GM23248 (cell line): ENCODE measurements at regions not wholly inside any gene's neighbourhood (a gene's known extent, or its start where the extent isn't known, plus 50 kb on each side); places are given as distances from the start of the nearest gene placed in this dataset.

ENCODE experiments used
- EZH2 ChIP-seq: fragments of 200-600 bp; sonication (generic); IDR thresholded peaks from 2 replicates; pipeline ENCODE4 v1.6.1; 2018; ENCODE audit warnings: antibody characterized with exemption, mild to moderate bottlenecking; ENCODE audit not compliant: insufficient read depth, poor library complexity, severe bottlenecking
- EZH2phosphoT487 ChIP-seq: fragments of 200-600 bp; sonication (generic); IDR thresholded peaks from 2 replicates; pipeline ENCODE4 v1.6.1; 2018; ENCODE audit warnings: antibody characterized with exemption, moderate library complexity, mild to moderate bottlenecking, low read depth; ENCODE audit not compliant: insufficient read depth

DNA sequence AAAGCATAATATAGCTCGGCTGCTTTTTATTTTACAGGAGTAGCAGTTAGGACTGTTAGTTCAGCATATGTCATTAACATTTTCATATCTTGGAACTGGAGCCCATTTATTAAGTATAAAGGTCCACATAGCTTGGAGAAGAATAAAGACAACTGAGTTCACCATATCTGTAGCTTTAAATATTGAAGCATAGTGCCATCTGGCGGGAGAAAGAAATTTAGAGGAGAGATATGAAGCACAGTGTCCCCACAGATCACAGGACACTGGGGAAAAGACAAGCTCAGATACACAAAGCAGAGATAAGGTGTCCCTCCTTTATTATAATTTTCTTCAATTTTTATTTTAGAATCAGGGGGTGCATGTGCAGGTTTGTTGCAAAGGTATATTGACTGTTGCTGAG is 104.7 kb upstream of the FREM2 start:
- TF ChIP-seq EZH2phosphoT487, result no peak
- no peak for TF ChIP-seq EZH2
